Right atrium auricular region (tissue), 2 donors: ENCODE measurements at regions not wholly inside any gene's neighbourhood (a gene's known extent, or its start where the extent isn't known, plus 50 kb on each side); places are given as distances from the start of the nearest gene placed in this dataset.

Experiments used
- DNase-seq: peaks from one replicate; pipeline ENCODE4 v3.0.0-alpha.2; 2019; ENCODE audit warnings: low spot score
- H3K27ac ChIP-seq, 2 donors: fragments of 200-600 bp; sonication (generic); 1 replicate in 1 of 2; 2 replicates in 1 of 2; pipeline ENCODE4 v1.5.1; 2016 to 2019
- H3K27me3 ChIP-seq, 2 donors: fragments of 200-600 bp; sonication (generic); one replicate each; pipeline versions ENCODE4 v1.5.1 to v1.6.0; 2017 to 2019
- H3K36me3 ChIP-seq: fragments of 200-600 bp; sonication (generic); one replicate; pipeline ENCODE4 v1.5.1; 2016
- H3K4me1 ChIP-seq, 2 donors: fragments of 200-600 bp; sonication (generic); one replicate each; pipeline versions ENCODE4 v1.5.1 to v1.6.0; 2017 to 2019
- H3K4me3 ChIP-seq, 2 donors: fragments of 200-600 bp; sonication (generic); 1 replicate in 1 of 2; 2 replicates in 1 of 2; pipeline ENCODE4 v1.5.1; 2017 to 2019; ENCODE audit warnings: mild to moderate bottlenecking in 1 of 2, moderate library complexity in 1 of 2
- H3K9me3 ChIP-seq, 2 donors: fragments of 200-600 bp; sonication (generic); one replicate each; pipeline ENCODE4 v1.5.1; 2019
- CTCF ChIP-seq, 2 donors: fragments of 200-600 bp; sonication (generic); IDR thresholded peaks; one replicate each; pipeline ENCODE4 v1.5.1; 2019; ENCODE audit warnings: antibody characterized with exemption in 2 of 2

- DNase-seq, result no peak
- H3K27me3 ChIP-seq, result no peaks in the 10 kb centered on the region
- no peaks in the 10 kb centered on the region for H3K36me3 ChIP-seq
- no peak for TF ChIP-seq CTCF (IDR thresholded peaks at IDR 0.05)
- H3K4me3 ChIP-seq, result no peak overlapping the region
- H3K4me1 ChIP-seq, result no peaks in the 10 kb centered on the region
- H3K9me3 ChIP-seq, result peaks cover 0 to 11% of the 10 kb centered on the region in 2 donors
- H3K27ac ChIP-seq, result no peak overlapping the region
Observed at GRCh38 chr9:115587310-115587709, 469.4 kb upstream of the TNC start.

- TF ChIP-seq CTCF (IDR thresholded peaks at IDR 0.05), result no peak
- H3K27me3 ChIP-seq, result no peaks in the 10 kb centered on the region
- H3K4me1 ChIP-seq, result no peaks in the 10 kb centered on the region
- H3K4me3 ChIP-seq, result no peak overlapping the region
- H3K36me3 ChIP-seq, result no peaks in the 10 kb centered on the region
- no peak for DNase-seq
- no peak overlapping the region for H3K27ac ChIP-seq
- H3K9me3 ChIP-seq, result peaks cover 0 to 11% of the 10 kb centered on the region in 2 donors
Observed at GRCh38 chr9:115590011-115590410, 472.1 kb upstream of the TNC start.

GRCh38 chr9:115591584-115591984, 473.6 kb upstream of the TNC start:
- TF ChIP-seq CTCF (IDR thresholded peaks at IDR 0.05), result peak; percentile 68 to 83
- H3K4me3 ChIP-seq, result no peak overlapping the region
- no peaks in the 10 kb centered on the region for H3K4me1 ChIP-seq
- DNase-seq, result peak; percentile 87
- no peaks in the 10 kb centered on the region for H3K36me3 ChIP-seq
- H3K27me3 ChIP-seq, result no peaks in the 10 kb centered on the region
- peak overlapping the region; percentile 27 to 29 for H3K27ac ChIP-seq
- H3K9me3 ChIP-seq, result peaks cover 0 to 11% of the 10 kb centered on the region in 2 donors

GRCh38 chr9:115593587-115594091, 475.7 kb upstream of the TNC start:
- TF ChIP-seq CTCF (IDR thresholded peaks at IDR 0.05), result peak; percentile 59 to 80
- DNase-seq, result no peak
- no peaks in the 10 kb centered on the region for H3K27me3 ChIP-seq
- H3K4me3 ChIP-seq, result no peak overlapping the region
- H3K27ac ChIP-seq, result no peak overlapping the region
- H3K36me3 ChIP-seq, result no peaks in the 10 kb centered on the region
- H3K9me3 ChIP-seq, result peaks cover 0 to 11% of the 10 kb centered on the region in 2 donors
- no peaks in the 10 kb centered on the region for H3K4me1 ChIP-seq

GRCh38 chr9:115594557-115594956, 476.6 kb upstream of the TNC start:
- H3K4me3 ChIP-seq, result no peak overlapping the region
- no peak for TF ChIP-seq CTCF (IDR thresholded peaks at IDR 0.05)
- H3K27me3 ChIP-seq, result no peaks in the 10 kb centered on the region
- no peaks in the 10 kb centered on the region for H3K4me1 ChIP-seq
- H3K36me3 ChIP-seq, result no peaks in the 10 kb centered on the region
- H3K9me3 ChIP-seq, result peaks cover 0 to 2% of the 10 kb centered on the region in 2 donors
- no peak overlapping the region for H3K27ac ChIP-seq
- DNase-seq, result no peak
